A673 (cell line): ENCODE measurements at regions not wholly inside any gene's neighbourhood (a gene's known extent, or its start where the extent isn't known, plus 50 kb on each side); places are given as distances from the start of the nearest gene placed in this dataset.

Experiments used
- CTCF ChIP-seq: fragments of 300-800, 200-600 bp; sonication (generic); conservative IDR thresholded peaks from 2 replicates; pipeline ENCODE4 v1.5.1; 2017; ENCODE audit warnings: low read depth, mild to moderate bottlenecking, antibody characterized with exemption, low read length, moderate library complexity, mixed read lengths
- EZH2 ChIP-seq: fragments of 200-600 bp; sonication (generic); IDR thresholded peaks from 2 replicates; pipeline ENCODE4 v1.6.1; 2017; ENCODE audit warnings: borderline replicate concordance, low read depth, mild to moderate bottlenecking, mixed read lengths, antibody characterized with exemption, low read length; ENCODE audit not compliant: poor library complexity, severe bottlenecking

- TF ChIP-seq CTCF (no peak), EZH2 (no peak)
Measured at GRCh38 chr9:20022410-20022809, 233.6 kb upstream of the SLC24A2 start.
